ENCODE measurements at regions not wholly inside any gene's neighbourhood (a gene's known extent, or its start where the extent isn't known, plus 50 kb on each side); places are given as distances from the start of the nearest gene placed in this dataset.

GRCh38 chr3:18789734-18790133, 358.6 kb upstream of the KCNH8 start:
- TF ChIP-seq CTCF (IDR thresholded peaks at IDR 0.05) (no peak), ZFX (IDR thresholded peaks at IDR 0.05; ENCODE audit: borderline replicate concordance) (no peak)
